WTC11 (cell line): ENCODE measurements at regions not wholly inside any gene's neighbourhood (a gene's known extent, or its start where the extent isn't known, plus 50 kb on each side); places are given as distances from the start of the nearest gene placed in this dataset.

Experiments used
- ATAC-seq: fragments of 200-7000 bp; cut with Tn5 transposase; 2 replicates; pipeline ENCODE4 v1.10.0; 2021; ENCODE audit warnings: mild to moderate bottlenecking, moderate library complexity
- CTCF ChIA-PET: fragments of 300-600 bp; sonication (Branson Sonifier 250); formaldehyde crosslinking; loops from one replicate; lab custom pipeline; 2021; ENCODE audit warnings: antibody characterized with exemption; lab: Charles Lee
- POLR2A ChIA-PET: fragments of 350-600 bp; sonication (Branson Sonifier 250); formaldehyde crosslinking; loops from one replicate; lab custom pipeline; 2021; ENCODE audit warnings: antibody characterized with exemption; lab: Charles Lee
- DNase-seq: peaks from one replicate; pipeline ENCODE4 v3.0.0; 2021; ENCODE audit warnings: low spot score
- H3K27ac Mint-ChIP-seq: 2 replicates; pipeline ENCODE4 v1.8.0; 2021; ENCODE audit warnings: mixed read lengths
- H3K27me3 Mint-ChIP-seq: 2 replicates; pipeline ENCODE4 v1.8.0; 2021; ENCODE audit warnings: low read depth, mild to moderate bottlenecking, moderate library complexity, mixed read lengths
- H3K36me3 Mint-ChIP-seq: 2 replicates; pipeline ENCODE4 v1.8.0; 2021; ENCODE audit warnings: mixed read lengths
- H3K4me1 Mint-ChIP-seq: 2 replicates; pipeline ENCODE4 v1.8.0; 2022; ENCODE audit warnings: mixed read lengths
- H3K4me3 Mint-ChIP-seq: 2 replicates; pipeline ENCODE4 v1.8.0; 2021; ENCODE audit warnings: mild to moderate bottlenecking, moderate library complexity, mixed read lengths
- H3K9me3 Mint-ChIP-seq: 2 replicates; pipeline ENCODE4 v1.8.0; 2021; ENCODE audit warnings: mixed read lengths
- AR ChIP-seq: fragments of 250-450 bp; sonication (Bioruptor Pico); IDR thresholded peaks from 2 replicates; pipeline ENCODE4 v1.9.0; 2021; ENCODE audit warnings: mild to moderate bottlenecking
- ATF3 ChIP-seq: sonication (generic); formaldehyde crosslinking; conservative IDR thresholded peaks from 2 replicates; pipeline ENCODE4 v1.8.1; 2022; ENCODE audit warnings: mild to moderate bottlenecking, missing genetic modification reagents
- ELF4 ChIP-seq: sonication (generic); formaldehyde crosslinking; IDR thresholded peaks from 2 replicates; pipeline ENCODE4 v1.8.1; 2022; ENCODE audit warnings: low read depth, mild to moderate bottlenecking, moderate library complexity, missing genetic modification reagents
- IRF1 ChIP-seq: sonication (generic); formaldehyde crosslinking; IDR thresholded peaks from 2 replicates; pipeline ENCODE4 v1.8.0; 2023; ENCODE audit warnings: missing genetic modification reagents
- KAT7 ChIP-seq: sonication (generic); formaldehyde crosslinking; IDR thresholded peaks from 2 replicates; pipeline ENCODE4 v1.8.1; 2023; ENCODE audit warnings: missing genetic modification reagents, mild to moderate bottlenecking, borderline replicate concordance
- MAX ChIP-seq: sonication (generic); formaldehyde crosslinking; IDR thresholded peaks from 2 replicates; pipeline ENCODE4 v1.8.0; 2022; ENCODE audit warnings: mild to moderate bottlenecking, missing genetic modification reagents
- MLX ChIP-seq: sonication (generic); formaldehyde crosslinking; IDR thresholded peaks from 2 replicates; pipeline ENCODE4 v1.8.1; 2023; ENCODE audit warnings: mild to moderate bottlenecking, missing genetic modification reagents, moderate library complexity
- MXD4 ChIP-seq: fragments of 250-450 bp; sonication (Bioruptor Pico); IDR thresholded peaks from 2 replicates; pipeline ENCODE4 v1.8.0; 2021; ENCODE audit warnings: mild to moderate bottlenecking, moderate library complexity, borderline replicate concordance
- MYBL2 ChIP-seq: sonication (generic); formaldehyde crosslinking; IDR thresholded peaks from 2 replicates; pipeline ENCODE4 v1.8.1; 2023; ENCODE audit warnings: mild to moderate bottlenecking, moderate library complexity, missing genetic modification reagents
- NR3C1 ChIP-seq: sonication (generic); formaldehyde crosslinking; conservative IDR thresholded peaks from 2 replicates; pipeline ENCODE4 v1.8.1; 2023; ENCODE audit warnings: low read depth, mild to moderate bottlenecking, missing genetic modification reagents
- RELA ChIP-seq: sonication (generic); formaldehyde crosslinking; IDR thresholded peaks from 2 replicates; pipeline ENCODE4 v1.8.1; 2022; ENCODE audit warnings: missing genetic modification reagents, mild to moderate bottlenecking, borderline replicate concordance
- TCF7 ChIP-seq: sonication (generic); formaldehyde crosslinking; IDR thresholded peaks from 2 replicates; pipeline ENCODE4 v1.8.0; 2022; ENCODE audit warnings: mild to moderate bottlenecking, low read depth, missing genetic modification reagents, moderate library complexity
- TEAD4 ChIP-seq: sonication (generic); formaldehyde crosslinking; IDR thresholded peaks from 2 replicates; pipeline ENCODE4 v1.8.0; 2022; ENCODE audit warnings: mild to moderate bottlenecking, missing genetic modification reagents
- ZBTB21 ChIP-seq: sonication (generic); formaldehyde crosslinking; IDR thresholded peaks from 2 replicates; pipeline ENCODE4 v1.8.1; 2023; ENCODE audit warnings: mild to moderate bottlenecking, missing genetic modification reagents, borderline replicate concordance
- ZNF416 ChIP-seq: fragments of 250-450 bp; sonication (Bioruptor Pico); IDR thresholded peaks from 2 replicates; pipeline ENCODE4 v1.9.0; 2021; ENCODE audit warnings: mild to moderate bottlenecking, inconsistent platforms
- TF ChIP-seq, protein P1 (sequence below): fragments of 250-450 bp; sonication (Bioruptor Pico); IDR thresholded peaks from 2 replicates; pipeline ENCODE4 v1.9.0; 2021; ENCODE audit warnings: mild to moderate bottlenecking, borderline replicate concordance
- TF ChIP-seq, protein P2 (sequence below): fragments of 250-450 bp; sonication (Bioruptor Pico); IDR thresholded peaks from 2 replicates; pipeline ENCODE4 v2.1.2; 2022; ENCODE audit warnings: mild to moderate bottlenecking, moderate library complexity
- TF ChIP-seq, protein P3 (sequence below): sonication (generic); formaldehyde crosslinking; IDR thresholded peaks from 2 replicates; pipeline ENCODE4 v1.8.1; 2022; ENCODE audit warnings: mild to moderate bottlenecking, moderate library complexity, missing genetic modification reagents
- TF ChIP-seq, protein P4 (sequence below): sonication (generic); formaldehyde crosslinking; IDR thresholded peaks from 2 replicates; pipeline ENCODE4 v1.8.1; 2022; ENCODE audit warnings: missing genetic modification reagents, borderline replicate concordance
- TF ChIP-seq, protein P5 (sequence below): sonication (generic); formaldehyde crosslinking; IDR thresholded peaks from 2 replicates; pipeline ENCODE4 v1.8.0; 2022; ENCODE audit warnings: mild to moderate bottlenecking, missing genetic modification reagents

DNA sequence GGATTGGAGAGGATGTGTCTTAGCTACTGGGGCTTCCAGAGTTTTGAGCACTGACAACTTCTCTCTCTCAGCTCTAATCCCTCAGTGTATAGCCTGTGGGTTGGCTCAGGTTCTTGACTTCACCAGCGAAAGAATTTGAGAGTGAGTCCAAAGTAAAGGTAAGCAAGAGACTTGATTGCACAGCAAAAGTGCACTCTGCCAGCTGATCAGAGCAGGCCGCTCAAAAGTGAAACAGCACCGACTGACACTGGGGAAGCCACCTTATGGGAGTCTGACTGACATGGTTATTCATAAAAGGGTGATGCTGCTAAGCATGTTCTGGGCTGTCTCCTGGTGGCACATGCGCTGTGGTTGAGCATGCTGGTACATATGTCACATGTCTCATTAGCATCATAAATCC, 389.5 kb downstream of the CBLN4 start:
- H3K27me3 Mint-ChIP-seq = peaks cover 7% of the 10 kb centered on the region
- no peak for TF ChIP-seq ZNF416 (CRISPR knock-in tag)
- no peak for TF ChIP-seq MXD4 (CRISPR knock-in tag)
- TF ChIP-seq TCF7 (CRISPR knock-in tag) = no peak
- TF ChIP-seq ATF3 = no peak
- TF ChIP-seq, protein P1, sequence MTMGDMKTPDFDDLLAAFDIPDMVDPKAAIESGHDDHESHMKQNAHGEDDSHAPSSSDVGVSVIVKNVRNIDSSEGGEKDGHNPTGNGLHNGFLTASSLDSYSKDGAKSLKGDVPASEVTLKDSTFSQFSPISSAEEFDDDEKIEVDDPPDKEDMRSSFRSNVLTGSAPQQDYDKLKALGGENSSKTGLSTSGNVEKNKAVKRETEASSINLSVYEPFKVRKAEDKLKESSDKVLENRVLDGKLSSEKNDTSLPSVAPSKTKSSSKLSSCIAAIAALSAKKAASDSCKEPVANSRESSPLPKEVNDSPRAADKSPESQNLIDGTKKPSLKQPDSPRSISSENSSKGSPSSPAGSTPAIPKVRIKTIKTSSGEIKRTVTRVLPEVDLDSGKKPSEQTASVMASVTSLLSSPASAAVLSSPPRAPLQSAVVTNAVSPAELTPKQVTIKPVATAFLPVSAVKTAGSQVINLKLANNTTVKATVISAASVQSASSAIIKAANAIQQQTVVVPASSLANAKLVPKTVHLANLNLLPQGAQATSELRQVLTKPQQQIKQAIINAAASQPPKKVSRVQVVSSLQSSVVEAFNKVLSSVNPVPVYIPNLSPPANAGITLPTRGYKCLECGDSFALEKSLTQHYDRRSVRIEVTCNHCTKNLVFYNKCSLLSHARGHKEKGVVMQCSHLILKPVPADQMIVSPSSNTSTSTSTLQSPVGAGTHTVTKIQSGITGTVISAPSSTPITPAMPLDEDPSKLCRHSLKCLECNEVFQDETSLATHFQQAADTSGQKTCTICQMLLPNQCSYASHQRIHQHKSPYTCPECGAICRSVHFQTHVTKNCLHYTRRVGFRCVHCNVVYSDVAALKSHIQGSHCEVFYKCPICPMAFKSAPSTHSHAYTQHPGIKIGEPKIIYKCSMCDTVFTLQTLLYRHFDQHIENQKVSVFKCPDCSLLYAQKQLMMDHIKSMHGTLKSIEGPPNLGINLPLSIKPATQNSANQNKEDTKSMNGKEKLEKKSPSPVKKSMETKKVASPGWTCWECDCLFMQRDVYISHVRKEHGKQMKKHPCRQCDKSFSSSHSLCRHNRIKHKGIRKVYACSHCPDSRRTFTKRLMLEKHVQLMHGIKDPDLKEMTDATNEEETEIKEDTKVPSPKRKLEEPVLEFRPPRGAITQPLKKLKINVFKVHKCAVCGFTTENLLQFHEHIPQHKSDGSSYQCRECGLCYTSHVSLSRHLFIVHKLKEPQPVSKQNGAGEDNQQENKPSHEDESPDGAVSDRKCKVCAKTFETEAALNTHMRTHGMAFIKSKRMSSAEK (CRISPR knock-in tag) = no peak
- no peak for TF ChIP-seq MLX (CRISPR knock-in tag)
- TF ChIP-seq MYBL2 (CRISPR knock-in tag) = no peak
- no peak for TF ChIP-seq RELA (CRISPR knock-in tag)
- TF ChIP-seq, protein P2, sequence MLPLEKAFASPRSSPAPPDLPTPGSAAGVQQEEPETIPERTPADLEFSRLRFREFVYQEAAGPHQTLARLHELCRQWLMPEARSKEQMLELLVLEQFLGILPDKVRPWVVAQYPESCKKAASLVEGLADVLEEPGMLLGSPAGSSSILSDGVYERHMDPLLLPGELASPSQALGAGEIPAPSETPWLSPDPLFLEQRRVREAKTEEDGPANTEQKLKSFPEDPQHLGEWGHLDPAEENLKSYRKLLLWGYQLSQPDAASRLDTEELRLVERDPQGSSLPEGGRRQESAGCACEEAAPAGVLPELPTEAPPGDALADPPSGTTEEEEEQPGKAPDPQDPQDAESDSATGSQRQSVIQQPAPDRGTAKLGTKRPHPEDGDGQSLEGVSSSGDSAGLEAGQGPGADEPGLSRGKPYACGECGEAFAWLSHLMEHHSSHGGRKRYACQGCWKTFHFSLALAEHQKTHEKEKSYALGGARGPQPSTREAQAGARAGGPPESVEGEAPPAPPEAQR (CRISPR knock-in tag) = no peak
- no peak for TF ChIP-seq ELF4 (CRISPR knock-in tag)
- TF ChIP-seq, protein P3, sequence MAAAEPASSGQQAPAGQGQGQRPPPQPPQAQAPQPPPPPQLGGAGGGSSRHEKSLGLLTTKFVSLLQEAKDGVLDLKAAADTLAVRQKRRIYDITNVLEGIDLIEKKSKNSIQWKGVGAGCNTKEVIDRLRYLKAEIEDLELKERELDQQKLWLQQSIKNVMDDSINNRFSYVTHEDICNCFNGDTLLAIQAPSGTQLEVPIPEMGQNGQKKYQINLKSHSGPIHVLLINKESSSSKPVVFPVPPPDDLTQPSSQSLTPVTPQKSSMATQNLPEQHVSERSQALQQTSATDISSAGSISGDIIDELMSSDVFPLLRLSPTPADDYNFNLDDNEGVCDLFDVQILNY (CRISPR knock-in tag) = no peak
- no peak for TF ChIP-seq IRF1 (CRISPR knock-in tag)
- TF ChIP-seq TEAD4 (CRISPR knock-in tag) = no peak
- TF ChIP-seq AR (CRISPR knock-in tag) = no peak
- TF ChIP-seq, protein P4, sequence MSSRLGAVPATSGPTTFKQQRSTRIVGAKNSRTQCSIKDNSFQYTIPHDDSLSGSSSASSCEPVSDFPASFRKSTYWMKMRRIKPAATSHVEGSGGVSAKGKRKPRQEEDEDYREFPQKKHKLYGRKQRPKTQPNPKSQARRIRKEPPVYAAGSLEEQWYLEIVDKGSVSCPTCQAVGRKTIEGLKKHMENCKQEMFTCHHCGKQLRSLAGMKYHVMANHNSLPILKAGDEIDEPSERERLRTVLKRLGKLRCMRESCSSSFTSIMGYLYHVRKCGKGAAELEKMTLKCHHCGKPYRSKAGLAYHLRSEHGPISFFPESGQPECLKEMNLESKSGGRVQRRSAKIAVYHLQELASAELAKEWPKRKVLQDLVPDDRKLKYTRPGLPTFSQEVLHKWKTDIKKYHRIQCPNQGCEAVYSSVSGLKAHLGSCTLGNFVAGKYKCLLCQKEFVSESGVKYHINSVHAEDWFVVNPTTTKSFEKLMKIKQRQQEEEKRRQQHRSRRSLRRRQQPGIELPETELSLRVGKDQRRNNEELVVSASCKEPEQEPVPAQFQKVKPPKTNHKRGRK = no peak
- no peak for TF ChIP-seq NR3C1
- TF ChIP-seq, protein P5, sequence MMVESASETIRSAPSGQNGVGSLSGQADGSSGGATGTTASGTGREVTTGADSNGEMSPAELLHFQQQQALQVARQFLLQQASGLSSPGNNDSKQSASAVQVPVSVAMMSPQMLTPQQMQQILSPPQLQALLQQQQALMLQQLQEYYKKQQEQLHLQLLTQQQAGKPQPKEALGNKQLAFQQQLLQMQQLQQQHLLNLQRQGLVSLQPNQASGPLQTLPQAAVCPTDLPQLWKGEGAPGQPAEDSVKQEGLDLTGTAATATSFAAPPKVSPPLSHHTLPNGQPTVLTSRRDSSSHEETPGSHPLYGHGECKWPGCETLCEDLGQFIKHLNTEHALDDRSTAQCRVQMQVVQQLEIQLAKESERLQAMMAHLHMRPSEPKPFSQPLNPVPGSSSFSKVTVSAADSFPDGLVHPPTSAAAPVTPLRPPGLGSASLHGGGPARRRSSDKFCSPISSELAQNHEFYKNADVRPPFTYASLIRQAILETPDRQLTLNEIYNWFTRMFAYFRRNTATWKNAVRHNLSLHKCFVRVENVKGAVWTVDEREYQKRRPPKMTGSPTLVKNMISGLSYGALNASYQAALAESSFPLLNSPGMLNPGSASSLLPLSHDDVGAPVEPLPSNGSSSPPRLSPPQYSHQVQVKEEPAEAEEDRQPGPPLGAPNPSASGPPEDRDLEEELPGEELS (CRISPR knock-in tag) = no peak
- no peak for TF ChIP-seq ZBTB21 (CRISPR knock-in tag)
- TF ChIP-seq MAX (CRISPR knock-in tag) = no peak
- no peak for TF ChIP-seq KAT7 (CRISPR knock-in tag)
- H3K4me1 Mint-ChIP-seq = no peaks in the 10 kb centered on the region
- peaks cover 85% of the 10 kb centered on the region for H3K9me3 Mint-ChIP-seq
- ChIA-PET POLR2A (no interaction called here), CTCF (no interaction called here)
- peaks cover 77% of the 10 kb centered on the region for H3K36me3 Mint-ChIP-seq
- no peak overlapping the region for H3K4me3 Mint-ChIP-seq
- no peak overlapping the region for H3K27ac Mint-ChIP-seq
- ATAC-seq (no peak), DNase-seq (no peak)
